SK-N-MC (cell line): ENCODE measurements at regions not wholly inside any gene's neighbourhood (a gene's known extent, or its start where the extent isn't known, plus 50 kb on each side); places are given as distances from the start of the nearest gene placed in this dataset.

ENCODE experiments used
- DNase-seq: peaks from one replicate; pipeline ENCODE4 v3.0.0-alpha.2; 2011; ENCODE audit warnings: low read depth, low spot score
- H3K27ac ChIP-seq: fragments of 200-600 bp; sonication (generic); 2 replicates; pipeline ENCODE4 v1.5.1; 2016; ENCODE audit warnings: mixed run types
- H3K36me3 ChIP-seq: fragments of 200-600 bp; sonication (generic); 2 replicates; pipeline ENCODE4 v1.6.1; 2017; ENCODE audit warnings: antibody characterized with exemption, low read length, mixed read lengths; ENCODE audit not compliant: insufficient read depth
- H3K4me3 ChIP-seq: fragments of 200-600 bp; sonication (generic); 2 replicates; pipeline ENCODE4 v1.5.1; 2016
- H3K9ac ChIP-seq: fragments of 200-600 bp; sonication (generic); 2 replicates; pipeline ENCODE4 v1.8.0; 2017; ENCODE audit warnings: mixed run types, mixed read lengths; ENCODE audit not compliant: insufficient read length
- H3K9me3 ChIP-seq: fragments of 200-600 bp; sonication (generic); 2 replicates; pipeline ENCODE4 v1.6.1; 2017; ENCODE audit warnings: low read depth, mild to moderate bottlenecking, antibody characterized with exemption, low read length, moderate library complexity, mixed read lengths
- EZH2 ChIP-seq: fragments of 200-600 bp; sonication (generic); IDR thresholded peaks from one replicate; pipeline ENCODE4 v1.6.1; 2017; ENCODE audit warnings: antibody characterized with exemption
- FOXP2 ChIP-seq: optimal IDR thresholded peaks from 2 replicates; pipeline ENCODE3; 2011; ENCODE audit warnings: mild to moderate bottlenecking, moderate library complexity; ENCODE audit not compliant: insufficient read depth; ENCODE audit errors: extremely low read length, control extremely low read depth
- POLR2AphosphoS5 ChIP-seq: IDR thresholded peaks from 2 replicates; pipeline ENCODE4 v1.6.1; 2012; ENCODE audit warnings: mild to moderate bottlenecking, low read depth, low read length, borderline replicate concordance

GRCh38 chr1:111025109-111025508, 61.4 kb upstream of the LRIF1 start:
- no peak overlapping the region for H3K4me3 ChIP-seq
- no peak overlapping the region for H3K9ac ChIP-seq
- H3K9me3 ChIP-seq = no peaks in the 10 kb centered on the region
- TF ChIP-seq EZH2 (no peak), FOXP2 (no peak), POLR2AphosphoS5 (no peak)
- H3K36me3 ChIP-seq = no peaks in the 10 kb centered on the region
- H3K27ac ChIP-seq = no peak overlapping the region
- DNase-seq = no peak

- no peak for TF ChIP-seq POLR2AphosphoS5
- no peak for TF ChIP-seq EZH2
- TF ChIP-seq FOXP2 = no peak
- Histone ChIP-seq H3K9me3 (no peaks in the 10 kb centered on the region), H3K4me3 (no peak overlapping the region), H3K27ac (no peak overlapping the region), H3K36me3 (no peaks in the 10 kb centered on the region), H3K9ac (no peak overlapping the region)
- DNase-seq = no peak
Measured at GRCh38 chr1:111015222-111015621, 51.5 kb upstream of the LRIF1 start.
